ENCODE measurements at regions not wholly inside any gene's neighbourhood (a gene's known extent, or its start where the extent isn't known, plus 50 kb on each side); places are given as distances from the start of the nearest gene placed in this dataset.

DNA sequence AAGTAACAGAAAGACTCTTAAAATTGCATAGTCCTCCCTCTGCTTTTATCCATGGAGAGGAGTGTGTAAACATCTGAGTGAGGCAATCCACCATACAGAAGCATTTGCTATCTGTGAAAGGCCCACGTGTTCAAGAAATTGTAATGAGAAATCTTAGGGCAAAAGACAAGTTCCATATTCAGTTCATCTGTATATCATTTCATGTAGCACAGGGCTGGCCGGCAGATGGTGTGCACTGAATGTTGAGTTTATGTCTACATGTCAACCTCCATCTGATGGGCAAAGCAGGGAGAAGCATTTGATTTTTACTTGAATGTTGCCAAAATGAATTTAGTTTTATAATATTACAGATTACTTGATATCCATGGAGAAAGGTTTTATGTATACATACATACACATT lies 179.5 kb upstream of the RAD23B start:
- DNase-seq = no peak
- Histone ChIP-seq H3K4me3 (no peak overlapping the region), H3K9me3 (no peaks in the 10 kb centered on the region), H3K27ac (no peak overlapping the region), H3K27me3 (no peaks in the 10 kb centered on the region), H3K36me3 (no peaks in the 10 kb centered on the region), H3K4me1 (no peaks in the 10 kb centered on the region)
- TF ChIP-seq POLR2AphosphoS5 (IDR thresholded peaks at IDR 0.05) (no peak), POLR2A (IDR thresholded peaks at IDR 0.05) (no peak), EP300 (IDR thresholded peaks at IDR 0.05) (no peak)
- TF ChIP-seq, protein P1, sequence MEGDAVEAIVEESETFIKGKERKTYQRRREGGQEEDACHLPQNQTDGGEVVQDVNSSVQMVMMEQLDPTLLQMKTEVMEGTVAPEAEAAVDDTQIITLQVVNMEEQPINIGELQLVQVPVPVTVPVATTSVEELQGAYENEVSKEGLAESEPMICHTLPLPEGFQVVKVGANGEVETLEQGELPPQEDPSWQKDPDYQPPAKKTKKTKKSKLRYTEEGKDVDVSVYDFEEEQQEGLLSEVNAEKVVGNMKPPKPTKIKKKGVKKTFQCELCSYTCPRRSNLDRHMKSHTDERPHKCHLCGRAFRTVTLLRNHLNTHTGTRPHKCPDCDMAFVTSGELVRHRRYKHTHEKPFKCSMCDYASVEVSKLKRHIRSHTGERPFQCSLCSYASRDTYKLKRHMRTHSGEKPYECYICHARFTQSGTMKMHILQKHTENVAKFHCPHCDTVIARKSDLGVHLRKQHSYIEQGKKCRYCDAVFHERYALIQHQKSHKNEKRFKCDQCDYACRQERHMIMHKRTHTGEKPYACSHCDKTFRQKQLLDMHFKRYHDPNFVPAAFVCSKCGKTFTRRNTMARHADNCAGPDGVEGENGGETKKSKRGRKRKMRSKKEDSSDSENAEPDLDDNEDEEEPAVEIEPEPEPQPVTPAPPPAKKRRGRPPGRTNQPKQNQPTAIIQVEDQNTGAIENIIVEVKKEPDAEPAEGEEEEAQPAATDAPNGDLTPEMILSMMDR (IDR thresholded peaks at IDR 0.05) = no peak
- WGBS, 2 donors = 88 to 90% methylated on average over 2 of the region's 2 CpGs
- intact Hi-C loops (cut with DNase I) = no loop called here

DNA sequence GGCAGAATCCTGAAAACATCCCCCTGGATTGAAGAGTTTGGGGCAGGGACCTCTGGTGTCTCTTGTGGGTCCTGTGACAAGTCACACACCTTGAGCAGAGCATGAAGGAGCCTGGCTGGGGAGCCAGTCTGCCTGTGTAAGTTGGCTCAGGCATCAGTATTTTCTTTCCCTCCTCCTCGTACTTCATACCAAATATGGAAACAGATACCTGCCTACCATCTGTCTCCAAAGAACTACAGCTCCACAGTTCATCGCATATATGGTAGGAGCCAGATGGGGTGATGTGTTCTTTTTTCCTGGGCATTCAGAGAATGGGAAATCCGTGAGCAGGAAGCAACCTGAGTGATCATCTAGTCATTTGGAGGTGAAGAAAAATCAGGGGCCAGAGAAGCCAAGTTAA lies 177.3 kb upstream of the RAD23B start:
- Histone ChIP-seq H3K4me1 (no peaks in the 10 kb centered on the region), H3K36me3 (no peaks in the 10 kb centered on the region), H3K4me3 (no peak overlapping the region), H3K9me3 (no peaks in the 10 kb centered on the region), H3K27ac (no peak overlapping the region), H3K27me3 (no peaks in the 10 kb centered on the region)
- DNase-seq = no peak
- TF ChIP-seq, protein P1 (IDR thresholded peaks at IDR 0.05) = no peak
- intact Hi-C loops (cut with DNase I) = no loop called here
- WGBS, 2 donors = 59 to 76% methylated on average over 3 of the region's 3 CpGs

DNA sequence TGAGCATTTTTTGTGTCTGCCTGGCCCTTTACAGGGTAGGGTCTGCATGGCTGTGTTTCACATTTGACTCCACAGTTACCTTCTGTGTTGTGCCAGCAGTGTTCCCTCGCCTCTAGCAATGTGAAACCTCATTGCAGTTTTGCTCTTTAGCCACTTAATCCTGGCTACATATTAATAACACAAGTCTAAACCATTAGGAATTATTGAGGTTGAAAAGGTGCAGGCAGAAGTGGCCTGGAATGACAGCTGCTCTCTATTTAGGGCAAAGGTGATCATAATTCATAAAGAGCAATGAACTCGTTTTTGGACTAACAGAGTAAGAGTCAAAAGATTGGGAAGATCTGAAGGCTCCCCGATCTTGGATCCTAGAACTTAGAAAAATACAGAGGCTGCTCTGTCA lies 176.7 kb upstream of the RAD23B start:
- 77 to 80% methylated on average over 3 of the region's 3 CpGs for WGBS, 2 donors
- H3K27me3 ChIP-seq = no peaks in the 10 kb centered on the region
- H3K27ac ChIP-seq = no peak overlapping the region
- H3K4me1 ChIP-seq = no peaks in the 10 kb centered on the region
- H3K4me3 ChIP-seq = no peak overlapping the region
- no peaks in the 10 kb centered on the region for H3K9me3 ChIP-seq
- TF ChIP-seq POLR2AphosphoS5 (IDR thresholded peaks at IDR 0.05) (no peak), EP300 (IDR thresholded peaks at IDR 0.05) (no peak), POLR2A (IDR thresholded peaks at IDR 0.05) (no peak)
- TF ChIP-seq, protein P1 (IDR thresholded peaks at IDR 0.05) = no peak
- H3K36me3 ChIP-seq = no peaks in the 10 kb centered on the region
- intact Hi-C loops (cut with DNase I) = no loop called here
- DNase-seq = no peak

DNA sequence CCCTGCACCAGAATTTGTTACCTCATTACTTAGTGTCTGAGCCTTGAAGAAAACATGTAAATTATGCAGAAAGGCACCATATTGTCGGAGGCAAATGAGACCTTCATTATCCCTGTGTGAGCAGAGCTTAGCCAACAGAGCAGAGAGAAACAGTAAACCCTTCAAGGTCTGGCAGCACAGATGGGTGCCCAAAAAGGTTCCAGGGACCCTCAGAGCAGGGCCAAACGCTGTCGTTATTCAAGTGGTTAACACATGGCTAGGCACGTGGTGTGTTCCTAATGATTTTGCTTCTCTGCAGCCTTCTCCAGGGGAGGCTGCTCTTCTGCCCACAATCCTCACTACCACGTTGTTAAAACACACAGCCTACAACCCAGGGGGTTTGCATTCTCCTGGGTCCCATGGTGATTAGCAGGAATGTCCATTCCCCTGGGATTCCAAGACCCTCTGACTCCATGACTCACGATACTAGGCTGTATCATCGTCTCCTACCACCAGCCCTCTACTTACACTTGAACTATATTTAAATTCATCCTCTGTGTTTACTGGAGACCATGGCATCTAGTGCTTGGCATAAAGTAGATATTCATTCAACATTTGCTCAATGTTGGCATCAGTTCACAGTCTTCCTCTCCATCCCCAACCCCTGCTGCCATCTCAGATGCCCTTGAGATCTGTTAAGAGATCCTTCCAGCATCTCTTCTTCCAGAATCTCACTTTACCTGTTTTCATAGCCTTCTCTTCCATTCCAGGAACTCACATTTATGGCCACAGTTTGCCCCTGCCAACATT lies 174.5 kb upstream of the RAD23B start:
- H3K4me1 ChIP-seq = no peaks in the 10 kb centered on the region
- no peak overlapping the region for H3K27ac ChIP-seq
- no peaks in the 10 kb centered on the region for H3K36me3 ChIP-seq
- H3K27me3 ChIP-seq = no peaks in the 10 kb centered on the region
- TF ChIP-seq, protein P1 (IDR thresholded peaks at IDR 0.05) = no peak
- TF ChIP-seq POLR2A (IDR thresholded peaks at IDR 0.05) (no peak), POLR2AphosphoS5 (IDR thresholded peaks at IDR 0.05) (no peak), EP300 (IDR thresholded peaks at IDR 0.05) (no peak)
- intact Hi-C loops (cut with DNase I) = no loop called here
- DNase-seq = no peak
- no peak overlapping the region for H3K4me3 ChIP-seq
- WGBS, 2 donors = 89 to 94% methylated on average over 7 of the region's 7 CpGs
- H3K9me3 ChIP-seq = no peaks in the 10 kb centered on the region

DNA sequence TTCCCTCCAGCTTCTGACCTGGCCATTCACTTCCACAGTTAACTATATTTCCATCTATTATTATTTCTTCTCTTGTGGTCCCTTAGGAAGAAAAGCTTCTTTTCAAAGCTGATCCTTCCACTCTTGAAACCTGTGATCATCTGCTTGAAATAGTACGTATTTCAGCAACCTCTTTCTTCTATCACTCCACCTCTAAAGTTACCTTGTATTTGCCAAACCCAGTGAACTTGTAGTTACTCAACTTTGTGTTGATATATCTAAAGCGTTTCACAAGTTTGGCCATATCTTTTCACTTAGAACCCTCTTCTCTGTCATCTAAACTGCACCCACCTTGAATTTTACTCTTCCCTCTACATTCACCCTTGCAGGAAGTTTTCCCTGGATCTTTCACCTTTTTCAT lies 173.8 kb upstream of the RAD23B start:
- Histone ChIP-seq H3K27ac (no peak overlapping the region), H3K36me3 (no peaks in the 10 kb centered on the region), H3K27me3 (no peaks in the 10 kb centered on the region), H3K4me1 (no peaks in the 10 kb centered on the region), H3K9me3 (no peaks in the 10 kb centered on the region), H3K4me3 (no peak overlapping the region)
- WGBS, 2 donors = 94 to 96% methylated on average over 2 of the region's 2 CpGs
- intact Hi-C loops (cut with DNase I) = no loop called here
- no peak for DNase-seq
- TF ChIP-seq, protein P1 (IDR thresholded peaks at IDR 0.05) = no peak
- TF ChIP-seq POLR2AphosphoS5 (IDR thresholded peaks at IDR 0.05) = no peak

Data from sigmoid colon (tissue), 6 donors.